Uterus (tissue), 3 donors: ENCODE measurements at regions not wholly inside any gene's neighbourhood (a gene's known extent, or its start where the extent isn't known, plus 50 kb on each side); places are given as distances from the start of the nearest gene placed in this dataset.

Source experiments
- DNase-seq, 2 donors: peaks; one replicate each; pipeline ENCODE4 v3.0.0-alpha.2; 2019 to 2020
- H3K27ac ChIP-seq, 2 donors: fragments of 200-600 bp; sonication (generic); 1 replicate in 1 of 2; 2 replicates in 1 of 2; pipeline ENCODE4 v1.5.1; 2016 to 2018
- H3K27me3 ChIP-seq, 2 donors: fragments of 200-600 bp; sonication (generic); one replicate each; pipeline ENCODE4 v1.5.1; 2018 to 2019; ENCODE audit warnings: control low read depth in 1 of 2
- H3K36me3 ChIP-seq, 2 donors: fragments of 200-600 bp; sonication (generic); one replicate each; pipeline ENCODE4 v1.5.1; 2019; ENCODE audit warnings: control low read depth in 1 of 2
- H3K4me1 ChIP-seq, 2 donors: fragments of 200-600 bp; sonication (generic); one replicate each; pipeline ENCODE4 v1.5.1; 2018 to 2019; ENCODE audit warnings: control low read depth in 1 of 2
- H3K4me3 ChIP-seq, 2 donors: fragments of 200-600 bp; sonication (generic); 1 replicate in 1 of 2; 2 replicates in 1 of 2; pipeline ENCODE4 v1.5.1; 2018 to 2019; ENCODE audit warnings: mild to moderate bottlenecking in 1 of 2
- H3K9me3 ChIP-seq, 2 donors: fragments of 200-600 bp; sonication (generic); one replicate each; pipeline ENCODE4 v1.5.1; 2019; ENCODE audit warnings: control low read depth in 1 of 2
- POLR2A ChIP-seq, 2 donors: fragments of 450-650 bp; IDR thresholded peaks; one replicate each; pipeline ENCODE4 v1.6.1; 2016; ENCODE audit warnings: antibody characterized with exemption in 2 of 2, mild to moderate bottlenecking in 1 of 2, moderate library complexity in 1 of 2
- intact Hi-C: fragments of 100-400 bp; cut with DNase I; formaldehyde crosslinking; loops from one replicate; pipeline ENCODE4 v1.15.1; 2023; ENCODE audit warnings: low total_unique reads
- TF ChIP-seq, protein P1 (sequence below), 4 experiments: fragments of 200-600 bp in 2 of 4; fragments of 450-650 bp in 2 of 4; sonication (generic) in 2 of 4; IDR thresholded peaks; one replicate each; pipeline ENCODE4 v1.5.1; 2016 to 2019; ENCODE audit warnings: antibody characterized with exemption in 4 of 4, mild to moderate bottlenecking in 2 of 4, moderate library complexity in 1 of 4
- donor health status: DM: yes; HTN: yes; CAD: no.

DNA sequence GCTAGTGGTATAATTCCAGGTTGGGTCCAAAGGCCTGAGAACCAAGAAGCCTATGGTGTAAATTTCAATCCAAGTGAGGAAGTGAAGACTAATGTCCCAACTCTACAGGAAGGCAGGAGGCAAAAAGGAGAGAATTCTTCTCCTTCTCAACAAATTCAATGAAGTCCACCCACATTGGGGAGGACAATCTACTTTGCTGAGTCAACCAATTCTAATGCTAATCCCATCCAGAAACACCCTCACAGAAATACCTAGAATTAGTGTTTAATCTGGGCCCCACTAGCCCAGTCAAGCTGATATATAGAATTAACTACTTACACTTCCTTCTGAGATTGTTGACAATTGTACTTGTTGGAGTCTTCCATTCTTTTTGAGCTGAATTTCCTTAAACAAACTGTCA, 413.2 kb upstream of the PHF14 start:
- Histone ChIP-seq H3K9me3 (no peaks in the 10 kb centered on the region), H3K27ac (no peak overlapping the region), H3K4me3 (no peak overlapping the region), H3K27me3 (no peaks in the 10 kb centered on the region), H3K4me1 (no peaks in the 10 kb centered on the region), H3K36me3 (no peaks in the 10 kb centered on the region)
- DNase-seq = no peak
- intact Hi-C loops = no loop called here
- TF ChIP-seq, protein P1, sequence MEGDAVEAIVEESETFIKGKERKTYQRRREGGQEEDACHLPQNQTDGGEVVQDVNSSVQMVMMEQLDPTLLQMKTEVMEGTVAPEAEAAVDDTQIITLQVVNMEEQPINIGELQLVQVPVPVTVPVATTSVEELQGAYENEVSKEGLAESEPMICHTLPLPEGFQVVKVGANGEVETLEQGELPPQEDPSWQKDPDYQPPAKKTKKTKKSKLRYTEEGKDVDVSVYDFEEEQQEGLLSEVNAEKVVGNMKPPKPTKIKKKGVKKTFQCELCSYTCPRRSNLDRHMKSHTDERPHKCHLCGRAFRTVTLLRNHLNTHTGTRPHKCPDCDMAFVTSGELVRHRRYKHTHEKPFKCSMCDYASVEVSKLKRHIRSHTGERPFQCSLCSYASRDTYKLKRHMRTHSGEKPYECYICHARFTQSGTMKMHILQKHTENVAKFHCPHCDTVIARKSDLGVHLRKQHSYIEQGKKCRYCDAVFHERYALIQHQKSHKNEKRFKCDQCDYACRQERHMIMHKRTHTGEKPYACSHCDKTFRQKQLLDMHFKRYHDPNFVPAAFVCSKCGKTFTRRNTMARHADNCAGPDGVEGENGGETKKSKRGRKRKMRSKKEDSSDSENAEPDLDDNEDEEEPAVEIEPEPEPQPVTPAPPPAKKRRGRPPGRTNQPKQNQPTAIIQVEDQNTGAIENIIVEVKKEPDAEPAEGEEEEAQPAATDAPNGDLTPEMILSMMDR (IDR thresholded peaks at IDR 0.05) = no peak
- TF ChIP-seq POLR2A (IDR thresholded peaks at IDR 0.05) = no peak

DNA sequence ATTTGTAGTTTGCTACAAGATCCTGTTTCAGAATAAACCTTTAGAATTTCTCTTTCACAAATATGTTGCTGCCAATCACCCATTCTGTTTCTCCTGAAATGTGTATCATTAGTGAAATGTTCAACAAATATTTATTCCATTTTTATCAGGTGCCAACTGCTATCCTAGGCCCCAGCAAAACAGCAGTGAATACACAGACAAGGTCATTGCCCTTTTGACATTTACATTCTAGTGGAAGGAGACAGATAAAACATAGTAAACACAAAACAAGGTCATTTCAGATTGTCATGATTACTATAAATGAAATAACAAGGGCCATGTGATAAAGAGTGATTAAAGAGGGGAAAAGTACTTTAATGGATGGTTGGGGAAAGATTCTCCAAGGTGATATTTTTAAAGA, 404.8 kb upstream of the PHF14 start:
- intact Hi-C loops = no loop called here
- TF ChIP-seq, protein P1 (IDR thresholded peaks at IDR 0.05) = no peak
- no peak for TF ChIP-seq POLR2A (IDR thresholded peaks at IDR 0.05)
- Histone ChIP-seq H3K4me1 (no peaks in the 10 kb centered on the region), H3K36me3 (no peaks in the 10 kb centered on the region), H3K4me3 (no peak overlapping the region), H3K9me3 (no peaks in the 10 kb centered on the region), H3K27ac (no peak overlapping the region), H3K27me3 (no peaks in the 10 kb centered on the region)
- no peak for DNase-seq

DNA sequence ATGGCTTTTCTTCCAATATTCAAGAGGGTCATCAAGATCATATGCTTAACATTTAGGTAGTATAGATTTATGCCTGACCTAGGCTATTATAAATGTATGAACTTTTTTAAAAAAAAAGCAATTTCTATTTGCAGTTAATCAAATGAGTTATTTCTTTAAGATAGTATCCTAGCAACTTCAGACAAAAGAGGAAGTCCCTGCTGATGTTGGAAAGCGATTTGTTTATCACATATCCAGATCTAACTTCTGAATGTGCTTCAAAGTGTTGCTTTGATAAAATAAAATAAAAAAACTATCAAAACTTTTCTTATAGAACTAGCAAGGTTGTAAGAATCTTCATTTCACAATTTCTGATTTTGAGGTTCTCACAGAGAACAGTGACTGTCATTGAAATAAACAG, 401.9 kb upstream of the PHF14 start:
- intact Hi-C loops = no loop called here
- H3K27ac ChIP-seq = no peak overlapping the region

DNA sequence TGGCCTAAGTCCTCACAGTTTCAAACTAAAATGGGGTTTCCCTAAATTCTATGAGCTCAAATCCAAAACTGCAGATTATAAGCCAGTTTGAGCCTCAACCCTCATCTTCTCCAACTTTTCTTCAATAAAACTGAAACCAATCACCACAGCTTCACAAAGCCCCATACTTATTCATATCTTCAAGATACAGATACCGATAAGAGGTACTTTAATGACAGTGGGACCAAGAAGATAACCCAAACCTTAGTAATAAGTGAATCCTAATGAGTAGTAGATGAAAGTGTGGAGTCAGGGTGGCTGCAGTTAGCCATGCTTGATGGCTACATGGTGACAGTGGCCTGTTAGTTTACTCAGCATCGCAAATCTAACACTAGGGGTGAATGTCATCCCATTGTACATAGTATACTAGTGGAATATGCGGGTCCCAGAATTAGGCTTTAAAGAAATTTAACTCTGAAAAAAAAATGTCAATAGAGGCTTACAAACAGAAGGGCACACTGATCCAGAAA, 395.8 kb upstream of the PHF14 start:
- Histone ChIP-seq H3K27ac (no peak overlapping the region), H3K4me1 (no peaks in the 10 kb centered on the region), H3K36me3 (no peaks in the 10 kb centered on the region), H3K4me3 (no peak overlapping the region), H3K27me3 (no peaks in the 10 kb centered on the region), H3K9me3 (no peaks in the 10 kb centered on the region)
- no peak for DNase-seq
- TF ChIP-seq, protein P1 (IDR thresholded peaks at IDR 0.05) = no peak
- TF ChIP-seq POLR2A (IDR thresholded peaks at IDR 0.05) = no peak
- intact Hi-C loops = no loop called here

More for the DNA sequence above, 401.9 kb upstream of the PHF14 start:
- TF ChIP-seq, protein P1 (IDR thresholded peaks at IDR 0.05) = no peak
- no peak for TF ChIP-seq POLR2A (IDR thresholded peaks at IDR 0.05)
- H3K36me3 ChIP-seq = no peaks in the 10 kb centered on the region
- H3K9me3 ChIP-seq = no peaks in the 10 kb centered on the region
- no peaks in the 10 kb centered on the region for H3K4me1 ChIP-seq
- no peaks in the 10 kb centered on the region for H3K27me3 ChIP-seq
- DNase-seq = no peak
- no peak overlapping the region for H3K4me3 ChIP-seq

DNA sequence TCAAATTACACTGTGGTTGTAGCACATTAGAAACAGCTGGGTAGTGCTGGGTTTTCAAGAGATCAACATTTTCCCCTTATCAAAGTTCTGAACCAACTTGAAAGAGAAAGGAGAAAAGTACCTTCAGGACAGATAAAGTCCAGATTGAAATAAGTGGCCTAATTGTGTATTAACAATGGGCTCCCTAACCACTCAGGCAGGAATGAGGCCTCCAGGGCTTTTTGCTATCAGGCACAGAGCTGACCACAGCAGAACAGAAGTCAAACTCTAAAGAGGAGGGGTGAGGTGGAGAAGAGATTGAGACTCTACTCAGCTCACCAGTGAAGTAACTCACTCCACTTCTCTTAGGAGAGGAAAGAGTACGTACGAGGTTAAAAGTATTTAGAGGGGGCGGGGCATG, 394.1 kb upstream of the PHF14 start:
- intact Hi-C loops = no loop called here
- Histone ChIP-seq H3K9me3 (no peaks in the 10 kb centered on the region), H3K27me3 (no peaks in the 10 kb centered on the region), H3K4me1 (no peaks in the 10 kb centered on the region), H3K4me3 (no peak overlapping the region), H3K36me3 (no peaks in the 10 kb centered on the region), H3K27ac (no peak overlapping the region)
- TF ChIP-seq POLR2A (IDR thresholded peaks at IDR 0.05) = no peak
- TF ChIP-seq, protein P1 (IDR thresholded peaks at IDR 0.05) = no peak
- no peak for DNase-seq
